B cell (primary cell): ENCODE measurements at regions not wholly inside any gene's neighbourhood (a gene's known extent, or its start where the extent isn't known, plus 50 kb on each side); places are given as distances from the start of the nearest gene placed in this dataset.

Experiments
- EZH2 ChIP-seq: IDR thresholded peaks from 2 replicates; pipeline ENCODE4 v1.6.1; 2012; ENCODE audit warnings: borderline replicate concordance, low read depth, mild to moderate bottlenecking, moderate library complexity, low read length; ENCODE audit not compliant: insufficient read depth, poor library complexity, severe bottlenecking
- TF ChIP-seq, protein P1 (sequence below): fragments of 200-600 bp; IDR thresholded peaks from one replicate; pipeline ENCODE4 v1.8.0; 2022; ENCODE audit warnings: antibody characterized with exemption, mild to moderate bottlenecking

DNA sequence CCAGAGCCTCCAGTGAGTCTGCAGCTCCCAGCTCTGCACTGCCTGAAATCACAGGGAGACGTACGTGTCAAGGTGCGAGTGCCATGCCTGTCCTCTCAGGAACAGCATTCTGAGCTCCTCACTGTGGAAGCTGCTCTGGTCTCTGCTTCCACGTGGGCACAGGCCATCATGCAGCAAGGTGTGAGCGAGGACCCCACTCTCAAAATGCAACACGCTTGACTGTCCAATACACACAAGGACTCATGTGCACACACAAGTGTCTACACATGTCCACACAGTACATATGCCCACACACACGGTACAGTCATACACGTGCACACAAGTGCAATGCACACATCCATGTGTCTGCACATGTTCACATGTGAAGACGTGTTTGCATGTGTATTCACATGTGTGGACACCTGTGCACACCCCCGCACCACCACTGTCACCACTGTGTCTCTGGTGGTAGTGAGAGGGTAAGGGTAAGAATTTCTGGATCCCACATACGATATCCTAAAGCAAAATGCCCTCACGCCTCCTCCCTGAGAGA, 260.5 kb downstream of the DLL1 start:
- TF ChIP-seq, protein P1, sequence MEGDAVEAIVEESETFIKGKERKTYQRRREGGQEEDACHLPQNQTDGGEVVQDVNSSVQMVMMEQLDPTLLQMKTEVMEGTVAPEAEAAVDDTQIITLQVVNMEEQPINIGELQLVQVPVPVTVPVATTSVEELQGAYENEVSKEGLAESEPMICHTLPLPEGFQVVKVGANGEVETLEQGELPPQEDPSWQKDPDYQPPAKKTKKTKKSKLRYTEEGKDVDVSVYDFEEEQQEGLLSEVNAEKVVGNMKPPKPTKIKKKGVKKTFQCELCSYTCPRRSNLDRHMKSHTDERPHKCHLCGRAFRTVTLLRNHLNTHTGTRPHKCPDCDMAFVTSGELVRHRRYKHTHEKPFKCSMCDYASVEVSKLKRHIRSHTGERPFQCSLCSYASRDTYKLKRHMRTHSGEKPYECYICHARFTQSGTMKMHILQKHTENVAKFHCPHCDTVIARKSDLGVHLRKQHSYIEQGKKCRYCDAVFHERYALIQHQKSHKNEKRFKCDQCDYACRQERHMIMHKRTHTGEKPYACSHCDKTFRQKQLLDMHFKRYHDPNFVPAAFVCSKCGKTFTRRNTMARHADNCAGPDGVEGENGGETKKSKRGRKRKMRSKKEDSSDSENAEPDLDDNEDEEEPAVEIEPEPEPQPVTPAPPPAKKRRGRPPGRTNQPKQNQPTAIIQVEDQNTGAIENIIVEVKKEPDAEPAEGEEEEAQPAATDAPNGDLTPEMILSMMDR = no peak
- no peak for TF ChIP-seq EZH2
